ENCODE measurements at regions not wholly inside any gene's neighbourhood (a gene's known extent, or its start where the extent isn't known, plus 50 kb on each side); places are given as distances from the start of the nearest gene placed in this dataset.
"Not testable (repeated sequence)": the region's sequence is repeated elsewhere in the genome, so short reads cannot be mapped to it uniquely, and the experiment has no call there.

DNA sequence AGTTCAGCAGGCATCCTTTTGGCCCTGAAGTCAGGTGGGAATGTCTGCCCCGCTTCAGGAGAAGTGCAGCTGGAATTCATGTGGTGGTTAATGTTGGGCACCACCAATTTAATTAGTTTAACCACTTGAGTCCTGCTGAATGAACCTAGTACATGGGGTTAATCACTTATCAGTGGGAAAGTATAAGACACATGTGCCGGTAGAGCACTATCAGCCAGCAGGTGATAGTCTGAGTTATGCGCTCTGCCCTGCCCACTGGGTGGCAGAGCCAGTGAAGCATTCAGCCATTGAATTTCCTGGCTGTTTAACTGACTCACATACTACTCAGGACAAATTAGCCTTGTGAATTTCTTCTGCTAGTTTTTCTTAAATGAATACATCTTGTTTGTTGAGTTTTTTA lies 789.7 kb upstream of the PRR20A start:
- DNase-seq (ENCODE audit: low spot score) (no peak), ATAC-seq (no peak)
- H3K9me3 Mint-ChIP-seq: peaks cover 13% of the 10 kb centered on the region
- peaks cover 7% of the 10 kb centered on the region for H3K36me3 Mint-ChIP-seq
- H3K27ac Mint-ChIP-seq: no peak overlapping the region
- no peaks in the 10 kb centered on the region for H3K27me3 Mint-ChIP-seq
- H3K4me1 Mint-ChIP-seq (ENCODE audit: low read depth in 2 of 2): no peaks in the 10 kb centered on the region
- no peak overlapping the region for H3K4me3 Mint-ChIP-seq

DNA sequence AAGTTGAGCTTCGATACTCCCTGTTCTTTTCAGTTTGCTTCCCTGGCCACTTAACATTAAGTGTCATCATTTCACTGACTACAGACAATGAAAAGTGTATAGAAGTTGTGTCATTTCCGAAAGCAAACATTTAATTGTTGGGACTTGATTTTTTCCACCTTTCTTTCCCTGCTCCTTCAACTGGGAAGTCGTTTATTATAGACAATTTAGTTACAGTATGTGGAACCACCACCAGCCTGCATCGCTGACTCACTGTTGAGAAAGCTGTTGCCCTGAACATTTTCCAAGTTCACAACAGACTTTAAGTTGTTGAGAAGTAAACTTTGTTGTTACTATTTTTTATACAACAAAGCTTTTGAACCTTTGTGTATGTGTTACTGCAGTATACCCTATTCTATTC lies 788.4 kb upstream of the PRR20A start:
- Mint-ChIP-seq H3K27ac (no peak overlapping the region), H3K4me3 (no peak overlapping the region), H3K4me1 (ENCODE audit: low read depth in 2 of 2) (no peaks in the 10 kb centered on the region), H3K36me3 (peaks cover 7% of the 10 kb centered on the region), H3K27me3 (no peaks in the 10 kb centered on the region), H3K9me3 (peaks cover 13% of the 10 kb centered on the region)
- DNase-seq (ENCODE audit: low spot score) (no peak), ATAC-seq (no peak)

DNA sequence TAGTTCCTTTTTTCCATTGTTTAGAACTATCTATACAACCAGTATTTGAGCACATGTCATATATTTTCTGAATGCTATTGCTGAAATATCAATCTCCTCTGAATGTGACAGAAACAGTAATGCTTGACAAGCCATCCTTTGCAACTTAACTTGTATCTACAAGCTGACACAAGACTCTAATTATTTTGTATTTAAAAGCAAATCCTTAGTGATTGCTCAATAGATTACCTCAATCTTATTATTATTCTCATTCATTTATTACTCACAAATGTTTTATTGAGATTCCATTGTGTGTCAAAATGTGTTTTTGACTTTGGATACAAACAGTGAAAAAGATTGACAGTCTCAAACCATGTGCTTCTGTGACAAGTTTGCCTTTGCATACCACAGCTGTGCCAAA lies 787.8 kb upstream of the PRR20A start:
- ATAC-seq: no peak
- H3K27me3 Mint-ChIP-seq: no peaks in the 10 kb centered on the region

DNA sequence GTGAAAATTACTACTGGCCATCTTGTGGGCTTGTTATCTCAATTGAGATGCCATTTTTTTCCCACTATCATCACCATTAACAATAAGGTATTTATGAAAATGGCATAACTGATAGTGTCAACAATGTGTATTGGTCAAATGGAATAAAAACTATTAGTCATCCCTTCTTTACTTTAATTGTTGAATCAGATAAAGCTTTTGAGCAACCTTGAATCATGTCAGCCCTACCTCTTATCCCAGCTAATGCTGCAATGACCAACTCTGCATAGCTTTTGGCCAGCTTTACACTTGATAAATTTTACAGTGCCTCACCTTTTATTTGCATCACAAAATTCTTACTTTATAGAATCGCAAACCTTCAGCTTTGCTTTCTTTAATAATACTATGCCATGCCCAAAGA lies 784.0 kb upstream of the PRR20A start:
- H3K4me1 Mint-ChIP-seq (ENCODE audit: low read depth in 2 of 2): no peaks in the 10 kb centered on the region
- no peaks in the 10 kb centered on the region for H3K27me3 Mint-ChIP-seq
- no peak for ATAC-seq
- H3K4me3 Mint-ChIP-seq: no peak overlapping the region
- H3K27ac Mint-ChIP-seq: no peak overlapping the region
- no peaks in the 10 kb centered on the region for H3K36me3 Mint-ChIP-seq
- H3K9me3 Mint-ChIP-seq: peaks cover 27% of the 10 kb centered on the region
- DNase-seq (ENCODE audit: low spot score): no peak

More for the DNA sequence above, 787.8 kb upstream of the PRR20A start:
- Mint-ChIP-seq H3K27ac (no peak overlapping the region), H3K4me3 (no peak overlapping the region), H3K36me3 (peaks cover 2% of the 10 kb centered on the region), H3K4me1 (ENCODE audit: low read depth in 2 of 2) (no peaks in the 10 kb centered on the region), H3K9me3 (peaks cover 14% of the 10 kb centered on the region)
- DNase-seq (ENCODE audit: low spot score): no peak

DNA sequence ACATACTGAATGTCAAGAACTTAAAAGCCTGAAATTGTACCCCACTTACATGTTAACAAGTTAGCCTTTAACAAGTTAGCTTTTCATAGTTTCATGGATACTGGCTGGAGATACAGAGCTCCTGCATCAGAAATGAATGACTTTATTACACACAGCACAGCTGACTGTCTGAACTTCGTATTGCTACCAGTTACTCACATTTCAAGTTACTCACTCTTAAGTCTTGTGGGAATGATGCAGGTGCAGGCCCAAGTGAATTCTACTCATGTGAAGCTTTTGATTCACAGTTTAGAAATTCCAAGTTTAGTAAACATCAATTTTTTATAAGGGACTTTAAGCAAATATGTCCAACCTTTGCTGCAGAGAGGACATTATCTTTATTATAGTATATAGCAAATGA lies 762.2 kb upstream of the PRR20A start:
- peaks cover 19% of the 10 kb centered on the region for H3K9me3 Mint-ChIP-seq
- H3K36me3 Mint-ChIP-seq: peaks cover 12% of the 10 kb centered on the region
- no peaks in the 10 kb centered on the region for H3K4me1 Mint-ChIP-seq (ENCODE audit: low read depth in 2 of 2)
- ATAC-seq (no peak), DNase-seq (ENCODE audit: low spot score) (no peak)
- H3K4me3 Mint-ChIP-seq: no peak overlapping the region
- no peaks in the 10 kb centered on the region for H3K27me3 Mint-ChIP-seq
- no peak overlapping the region for H3K27ac Mint-ChIP-seq

DNA sequence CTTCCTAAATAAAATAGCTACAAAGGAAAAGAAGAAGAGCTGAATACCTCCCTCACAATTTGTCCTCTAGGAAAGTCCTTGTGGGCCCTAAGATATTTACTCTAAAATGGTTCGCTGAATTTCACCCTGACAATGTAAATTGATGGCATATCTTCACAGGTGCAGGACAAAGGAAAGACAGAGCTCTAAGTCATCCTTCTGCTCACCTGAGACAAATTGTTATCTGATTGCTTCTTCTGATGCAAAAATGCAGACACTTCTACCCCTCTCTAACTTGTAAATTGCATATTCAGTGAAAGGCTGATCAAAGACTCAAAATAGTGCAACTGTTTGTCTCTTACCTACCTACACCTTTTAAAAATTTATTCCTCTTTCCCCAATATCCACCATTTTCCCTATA lies 747.2 kb upstream of the PRR20A start:
- ATAC-seq: no peak
- DNase-seq (ENCODE audit: low spot score): no peak
- no peak overlapping the region for H3K27ac Mint-ChIP-seq
- peaks cover 11% of the 10 kb centered on the region for H3K9me3 Mint-ChIP-seq
- H3K27me3 Mint-ChIP-seq: no peaks in the 10 kb centered on the region
- no peak overlapping the region for H3K4me3 Mint-ChIP-seq
- H3K36me3 Mint-ChIP-seq: peaks cover 15% of the 10 kb centered on the region
- no peaks in the 10 kb centered on the region for H3K4me1 Mint-ChIP-seq (ENCODE audit: low read depth in 2 of 2)

DNA sequence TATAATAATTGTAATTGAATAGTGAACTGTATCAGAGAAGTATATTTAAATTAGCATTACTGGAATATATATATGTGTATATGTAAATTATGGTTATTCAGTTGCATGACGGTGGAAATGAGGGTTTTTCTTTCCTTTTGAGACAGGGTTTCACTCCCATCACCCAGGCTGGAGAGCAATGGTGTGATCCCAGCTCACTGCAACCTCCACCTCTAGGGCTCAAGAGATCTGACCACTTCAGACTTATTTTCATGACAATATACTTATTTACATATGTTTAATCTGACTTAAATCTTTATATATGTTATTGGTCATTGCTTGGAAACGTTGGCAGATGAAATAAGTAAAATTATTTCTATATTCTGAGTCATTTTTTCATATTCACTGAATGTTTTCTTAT lies 744.4 kb upstream of the PRR20A start:
- DNase-seq (ENCODE audit: low spot score) (no peak), ATAC-seq (no peak)
- Mint-ChIP-seq H3K36me3 (peaks cover 12% of the 10 kb centered on the region), H3K27ac (no peak overlapping the region), H3K27me3 (no peaks in the 10 kb centered on the region), H3K9me3 (peaks cover 16% of the 10 kb centered on the region), H3K4me3 (no peak overlapping the region), H3K4me1 (ENCODE audit: low read depth in 2 of 2) (no peaks in the 10 kb centered on the region)

DNA sequence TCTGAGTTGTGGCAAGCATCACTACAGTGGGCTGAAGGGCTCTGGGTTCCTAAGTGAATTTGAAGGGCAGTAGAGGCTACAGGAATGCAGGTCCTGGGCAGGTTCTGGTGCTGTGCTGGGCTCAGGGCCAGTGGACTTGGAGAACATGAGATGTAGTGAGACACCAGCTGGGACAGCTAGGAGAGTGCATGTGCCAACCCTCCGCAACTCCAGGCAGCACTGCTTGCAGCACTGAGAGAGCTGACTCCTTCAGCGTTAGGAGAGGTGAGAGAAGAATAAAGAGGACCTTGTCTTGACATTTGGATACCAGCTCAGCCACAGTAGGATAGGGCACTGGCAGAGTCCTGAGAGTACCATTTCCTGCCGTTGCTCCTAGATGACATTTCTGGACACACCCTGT lies 739.9 kb upstream of the PRR20A start:
- peaks cover 16% of the 10 kb centered on the region for H3K9me3 Mint-ChIP-seq
- no peaks in the 10 kb centered on the region for H3K4me1 Mint-ChIP-seq (ENCODE audit: low read depth in 2 of 2)
- no peaks in the 10 kb centered on the region for H3K36me3 Mint-ChIP-seq
- DNase-seq (ENCODE audit: low spot score) (no peak), ATAC-seq (no peak)
- no peak overlapping the region for H3K27ac Mint-ChIP-seq
- no peaks in the 10 kb centered on the region for H3K27me3 Mint-ChIP-seq
- no peak overlapping the region for H3K4me3 Mint-ChIP-seq

DNA sequence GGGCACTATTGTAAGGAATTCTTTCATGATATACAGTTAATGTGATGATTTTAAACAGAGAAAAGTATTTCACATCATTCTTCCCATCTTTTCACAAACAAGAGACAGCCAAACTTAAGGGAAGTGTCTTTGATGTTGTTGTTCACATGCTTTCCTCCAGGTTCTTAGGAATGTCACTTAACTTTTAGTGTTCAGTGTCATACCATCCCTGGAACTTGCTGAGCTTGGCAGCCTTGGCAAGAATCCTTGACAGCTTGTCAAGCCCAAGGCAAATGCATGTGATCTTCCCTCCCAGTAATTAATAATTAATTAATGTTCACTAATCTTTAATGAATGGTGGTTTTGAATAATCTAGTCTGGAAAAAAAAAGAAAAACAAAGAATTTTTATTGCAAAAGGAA lies 727.9 kb upstream of the PRR20A start:
- no peaks in the 10 kb centered on the region for H3K27me3 Mint-ChIP-seq

DNA sequence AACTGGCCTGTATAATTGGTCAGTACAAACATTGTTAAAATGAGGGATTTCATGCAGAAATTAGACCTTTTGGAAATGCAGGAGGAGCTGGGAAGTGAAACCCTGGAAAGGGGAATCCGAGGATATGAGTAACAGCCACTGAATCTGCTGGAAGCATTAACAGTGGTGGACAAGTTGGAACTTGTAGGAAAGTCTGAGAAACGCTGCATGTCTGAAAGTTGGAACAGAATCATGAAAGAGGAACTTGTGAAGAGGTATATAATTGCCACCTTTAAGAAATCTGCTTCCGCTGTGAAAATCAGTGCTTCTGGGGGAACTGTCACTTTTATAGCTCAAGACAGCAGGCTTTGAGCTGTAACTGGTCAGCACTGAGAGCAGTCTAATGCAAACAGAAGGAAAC lies 716.5 kb upstream of the PRR20A start:
- DNase-seq (ENCODE audit: low spot score): no peak
- H3K4me3 Mint-ChIP-seq: no peak overlapping the region
- H3K36me3 Mint-ChIP-seq: no peaks in the 10 kb centered on the region
- H3K27me3 Mint-ChIP-seq: no peaks in the 10 kb centered on the region
- H3K4me1 Mint-ChIP-seq (ENCODE audit: low read depth in 2 of 2): no peaks in the 10 kb centered on the region
- H3K27ac Mint-ChIP-seq: no peak overlapping the region
- peaks cover 7% of the 10 kb centered on the region for H3K9me3 Mint-ChIP-seq
- ATAC-seq: no peak

More for the DNA sequence above, 727.9 kb upstream of the PRR20A start:
- Mint-ChIP-seq H3K4me3 (no peak overlapping the region), H3K27ac (no peak overlapping the region), H3K9me3 (peaks cover 7% of the 10 kb centered on the region), H3K36me3 (no peaks in the 10 kb centered on the region), H3K4me1 (ENCODE audit: low read depth in 2 of 2) (no peaks in the 10 kb centered on the region)
- DNase-seq (ENCODE audit: low spot score) (no peak), ATAC-seq (no peak)

DNA sequence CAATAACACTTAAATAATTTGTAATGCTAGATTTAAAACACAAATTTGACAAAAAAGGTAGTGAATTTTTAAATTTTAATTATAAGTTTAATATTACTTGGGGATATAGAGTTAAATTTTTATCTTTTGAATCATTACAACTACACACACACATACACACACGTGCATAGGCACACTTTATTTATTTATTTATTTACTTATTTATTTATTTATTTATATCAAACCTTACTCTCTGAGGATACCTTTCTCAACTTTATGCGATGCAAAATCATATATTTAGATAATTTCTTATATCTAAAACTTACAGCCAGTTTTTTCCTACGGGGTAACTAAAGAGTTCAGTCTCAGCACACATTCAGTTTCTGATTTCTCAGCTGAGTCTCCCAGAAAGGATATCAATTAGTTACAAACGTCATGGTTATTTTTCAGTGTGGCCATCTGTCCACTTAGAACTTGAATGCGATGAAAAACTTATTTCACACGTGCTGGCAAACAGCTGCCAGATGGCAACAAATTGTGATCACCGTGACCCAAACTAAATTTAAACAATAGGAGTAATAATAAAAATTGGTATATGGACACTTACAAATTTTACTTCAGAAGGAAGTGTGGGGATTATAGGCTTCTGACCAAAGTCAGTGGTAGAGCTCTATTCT lies 683.1 kb upstream of the PRR20A start:
- DNase-seq (ENCODE audit: low spot score) (no peak), ATAC-seq (no peak)
- H3K27me3 Mint-ChIP-seq: no peaks in the 10 kb centered on the region
- H3K9me3 Mint-ChIP-seq: peaks cover 15% of the 10 kb centered on the region
- no peak overlapping the region for H3K27ac Mint-ChIP-seq
- H3K4me3 Mint-ChIP-seq: no peak overlapping the region
- H3K36me3 Mint-ChIP-seq: peaks cover 18% of the 10 kb centered on the region
- H3K4me1 Mint-ChIP-seq (ENCODE audit: low read depth in 2 of 2): no peaks in the 10 kb centered on the region

DNA sequence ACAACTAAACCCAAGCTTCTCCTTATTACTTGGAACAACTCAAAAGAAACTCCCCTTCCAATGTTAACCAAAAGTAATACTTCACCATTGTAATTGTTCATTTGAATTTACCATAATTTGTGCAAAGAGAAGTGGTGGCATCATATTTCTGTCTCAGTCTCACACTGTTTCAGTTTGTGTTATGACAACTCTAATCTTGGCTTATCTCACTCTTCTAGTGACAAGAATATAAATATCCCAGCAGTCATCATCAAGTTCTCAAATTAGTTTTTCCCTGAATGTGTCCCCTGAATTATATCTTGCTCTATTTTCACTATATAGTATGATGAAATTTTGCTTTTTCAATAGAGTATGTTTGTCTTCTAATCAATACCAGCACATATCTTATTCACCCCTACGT lies 681.4 kb upstream of the PRR20A start:
- Mint-ChIP-seq H3K4me3 (no peak overlapping the region), H3K36me3 (peaks cover 15% of the 10 kb centered on the region), H3K27me3 (no peaks in the 10 kb centered on the region), H3K4me1 (ENCODE audit: low read depth in 2 of 2) (no peaks in the 10 kb centered on the region), H3K9me3 (peaks cover 11% of the 10 kb centered on the region), H3K27ac (no peak overlapping the region)
- DNase-seq (ENCODE audit: low spot score) (no peak), ATAC-seq (no peak)

DNA sequence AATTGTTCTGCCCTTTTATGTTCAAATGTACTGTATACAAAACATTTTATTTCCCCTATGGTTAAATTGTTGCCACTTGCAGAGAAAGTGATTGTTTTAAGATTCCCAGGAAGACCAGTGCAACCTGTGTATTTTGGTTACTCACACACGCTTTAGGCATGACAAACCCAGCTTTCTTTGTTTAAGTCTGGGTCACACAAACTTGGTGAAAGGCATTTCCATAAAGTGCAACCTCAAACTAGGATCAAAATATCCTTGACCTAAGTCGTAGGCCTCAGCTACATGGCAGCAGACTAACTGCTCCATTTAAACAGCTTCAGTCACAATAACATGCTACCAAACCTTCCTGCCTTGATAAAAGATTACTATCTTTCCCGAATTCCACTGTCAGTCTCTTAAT lies 639.0 kb upstream of the PRR20A start:
- H3K36me3 Mint-ChIP-seq: no peaks in the 10 kb centered on the region
- ATAC-seq (no peak), DNase-seq (ENCODE audit: low spot score) (no peak)
- H3K4me3 Mint-ChIP-seq: no peak overlapping the region
- no peaks in the 10 kb centered on the region for H3K27me3 Mint-ChIP-seq
- H3K27ac Mint-ChIP-seq: no peak overlapping the region
- H3K4me1 Mint-ChIP-seq (ENCODE audit: low read depth in 2 of 2): no peaks in the 10 kb centered on the region
- H3K9me3 Mint-ChIP-seq: peaks cover 25% of the 10 kb centered on the region

DNA sequence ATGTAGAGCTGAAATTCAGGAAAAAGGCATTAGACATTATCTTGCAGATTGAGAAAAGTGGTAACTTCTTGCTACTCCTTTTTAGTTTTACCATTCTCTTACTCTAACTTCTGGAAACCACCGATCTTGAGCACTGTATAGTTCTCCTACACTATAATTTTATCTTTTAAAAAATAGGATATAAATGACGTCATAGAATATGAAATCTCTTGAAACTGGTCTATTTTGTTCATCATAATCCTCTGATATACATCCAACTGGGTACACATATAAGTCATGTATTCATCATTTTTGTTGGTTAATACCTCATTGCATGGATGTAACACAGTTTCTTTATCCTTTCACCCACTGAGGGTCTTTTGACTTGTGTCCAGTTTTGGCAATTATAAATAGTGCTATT lies 629.9 kb upstream of the PRR20A start:
- H3K9me3 Mint-ChIP-seq: peaks cover 15% of the 10 kb centered on the region
- DNase-seq (ENCODE audit: low spot score): no peak
- H3K36me3 Mint-ChIP-seq: no peaks in the 10 kb centered on the region
- no peaks in the 10 kb centered on the region for H3K27me3 Mint-ChIP-seq
- H3K27ac Mint-ChIP-seq: no peak overlapping the region
- H3K4me3 Mint-ChIP-seq: no peak overlapping the region
- no peak for ATAC-seq
- no peaks in the 10 kb centered on the region for H3K4me1 Mint-ChIP-seq (ENCODE audit: low read depth in 2 of 2)

DNA sequence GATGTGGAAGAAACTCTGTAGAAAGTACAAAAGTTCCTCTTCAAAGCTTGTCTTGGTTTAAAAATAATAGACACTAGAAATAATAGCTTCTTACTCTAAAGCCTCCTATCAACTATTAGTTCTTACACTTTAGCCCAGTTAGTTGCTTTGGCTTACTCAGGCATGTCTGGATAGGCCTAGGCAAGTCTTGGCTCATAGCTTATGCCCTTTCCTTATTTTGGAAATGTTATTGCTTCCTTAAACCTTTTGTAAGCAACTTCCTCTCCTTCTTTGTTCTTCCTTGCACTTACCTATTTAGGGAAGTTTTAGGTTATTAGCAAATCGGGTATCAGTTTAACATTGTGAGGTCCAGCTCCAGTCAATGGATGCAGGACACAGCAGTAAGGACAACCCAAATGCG lies 628.4 kb upstream of the PRR20A start:
- not testable (repeated sequence) for DNase-seq (ENCODE audit: low spot score); H3K36me3 Mint-ChIP-seq; H3K4me3 Mint-ChIP-seq; H3K27me3 Mint-ChIP-seq; ATAC-seq; H3K27ac Mint-ChIP-seq; H3K4me1 Mint-ChIP-seq (ENCODE audit: low read depth in 2 of 2)
- peaks cover 12% of the 10 kb centered on the region for H3K9me3 Mint-ChIP-seq

Data from natural killer cell treated with Interleukin-12 subunit alpha and Interleukin-12 subunit beta and Interleukin-15 and Interleukin-18, amount 100 ng/mL, for 72 hours (primary cell).